ENCODE measurements at regions not wholly inside any gene's neighbourhood (a gene's known extent, or its start where the extent isn't known, plus 50 kb on each side); places are given as distances from the start of the nearest gene placed in this dataset.

DNA sequence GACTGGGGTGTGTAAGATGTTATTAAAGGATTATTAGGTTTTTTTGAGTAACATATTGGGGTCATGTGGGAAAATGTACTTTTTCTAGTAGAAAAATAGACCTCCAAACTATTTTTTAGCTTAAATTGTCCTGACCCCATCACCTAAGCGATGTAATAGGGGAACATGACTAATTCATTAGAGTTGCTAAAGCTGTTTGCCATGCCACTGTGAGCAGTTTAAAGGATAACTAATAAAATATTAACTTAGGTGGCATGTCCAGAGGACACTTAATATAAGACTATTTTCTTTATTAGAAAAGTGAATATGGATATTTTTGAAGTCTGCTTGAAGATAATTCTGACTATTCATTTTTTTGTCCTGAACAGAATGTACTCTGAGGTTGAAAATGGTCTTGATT is 545.9 kb upstream of the BTBD3 start:
- Histone ChIP-seq H4K8ac (ENCODE audit: extremely low read depth, insufficient read depth, low read length) (no peak overlapping the region), H3K27ac (ENCODE audit: low read depth, low read length) (no peak overlapping the region), H3K4me3 (ENCODE audit: extremely low read depth in 1 of 4, insufficient read depth in 2 of 4, low read depth in 3 of 4, low read length in 4 of 4) (no peak overlapping the region), H3K36me3 (ENCODE audit: control insufficient read depth in 2 of 4, insufficient read depth in 4 of 4, low read length in 3 of 4) (no peaks in the 10 kb centered on the region; a peak in 1 of 8 replicates), H2BK120ac (replicated peaks; ENCODE audit: low read depth, low read length) (no peak overlapping the region), H3K14ac (ENCODE audit: insufficient read length) (no peak overlapping the region), H4K20me1 (replicated peaks in 1 of 2; ENCODE audit: control insufficient read depth in 1 of 2, insufficient read depth in 2 of 2, low read length in 2 of 2) (peaks cover 0 to 8% of the 10 kb centered on the region in 2 experiments), H3K56ac (replicated peaks; ENCODE audit: insufficient read length, low read depth, low read length) (no peak overlapping the region), H3K23ac (ENCODE audit: insufficient read length) (no peak overlapping the region), H3K23me2 (ENCODE audit: low read depth, low read length) (peaks cover 9% of the 10 kb centered on the region; the same call in 1 of the 2 replicates), H3K27me3 (replicated peaks in 1 of 4; ENCODE audit: control insufficient read depth in 3 of 4, extremely low read depth in 1 of 4, insufficient read depth in 3 of 4, low read length in 3 of 4) (no peaks in the 10 kb centered on the region), H2AK5ac (ENCODE audit: low read depth, low read length) (no peak overlapping the region), H3K79me1 (ENCODE audit: low read depth, low read length) (0 out of 2 replicates have a peak, but pooled peaks cover 3% of the 10 kb centered on the region), H3K9me3 (ENCODE audit: insufficient read depth in 2 of 2, low read depth in 1 of 2, low read length in 1 of 2) (no peaks in the 10 kb centered on the region), H2BK15ac (ENCODE audit: low read length) (no peak overlapping the region), H3K4ac (replicated peaks; ENCODE audit: insufficient read length, low read depth, low read length) (no peak overlapping the region), H2BK5ac (ENCODE audit: low read depth, low read length) (no peak overlapping the region), H4K5ac (ENCODE audit: insufficient read length, low read depth, low read length) (no peak overlapping the region), H3K4me2 (ENCODE audit: insufficient read depth in 1 of 2, low read depth in 2 of 2, low read length in 2 of 2) (no peak overlapping the region), H2BK12ac (ENCODE audit: low read depth, low read length) (no peak overlapping the region), H3K9ac (replicated peaks in 1 of 4; ENCODE audit: extremely low read depth in 1 of 4, low read depth in 3 of 4, low read length in 3 of 4) (no peak overlapping the region), H3K18ac (ENCODE audit: extremely low read depth, low read length) (no peak overlapping the region), H4K91ac (replicated peaks; ENCODE audit: insufficient read length, low read length) (no peak overlapping the region), H3K4me1 (replicated peaks in 1 of 4; ENCODE audit: control insufficient read depth in 3 of 4, insufficient read depth in 4 of 4, low read length in 3 of 4) (peaks cover 0 to 4% (median 0%) of the 10 kb centered on the region in 4 experiments; a peak in 2 of 7 replicates), H2BK20ac (ENCODE audit: low read length) (no peak overlapping the region), H3K79me2 (ENCODE audit: control insufficient read depth in 1 of 2, insufficient read depth in 2 of 2, low read length in 2 of 2) (peaks cover 0 to 7% of the 10 kb centered on the region in 2 experiments; a peak in 1 of 4 replicates), H2AFZ (ENCODE audit: low read length) (no peak overlapping the region)
- POLR2A ChIA-PET (ENCODE audit: partially characterized antibody): no interaction called here
- CTCF ChIA-PET (ENCODE audit: partially characterized antibody): no interaction called here
- DNase-seq (ENCODE audit: low read depth in 1 of 2, low spot score in 2 of 2) (no peak), FAIRE-seq (no peak)
- WGBS, 2 experiments (ENCODE audit: extremely low coverage in 1 of 2, insufficient coverage in 1 of 2, insufficient read length in 1 of 2, insufficient replicate concordance in 2 of 2, low coverage in 1 of 2, low lambda C conversion rate in 2 of 2, missing lambda C conversion rate in 1 of 2): 83% methylated on average over 1 of the region's 1 CpG; no CpG with 5 or more reads in 1 of the 2 experiments
- no peak for TF ChIP-seq JUND (IDR thresholded peaks at IDR 0.05; ENCODE audit: low read length)
- TF ChIP-seq EGR1 (IDR thresholded peaks at IDR 0.05; ENCODE audit: borderline replicate concordance, low read depth, low read length): no peak
- no peak for TF ChIP-seq FOSL1 (IDR thresholded peaks at IDR 0.05; ENCODE audit: insufficient read depth, low read depth, low read length)
- TF ChIP-seq MAFK (IDR thresholded peaks at IDR 0.05; ENCODE audit: low read depth, low read length): no peak
- no peak for TF ChIP-seq CEBPB (IDR thresholded peaks at IDR 0.05; ENCODE audit: low read depth, low read length)
- no peak for TF ChIP-seq BCL11A (IDR thresholded peaks at IDR 0.05; ENCODE audit: low read depth in 2 of 2, low read length in 2 of 2)
- TF ChIP-seq, protein P1, sequence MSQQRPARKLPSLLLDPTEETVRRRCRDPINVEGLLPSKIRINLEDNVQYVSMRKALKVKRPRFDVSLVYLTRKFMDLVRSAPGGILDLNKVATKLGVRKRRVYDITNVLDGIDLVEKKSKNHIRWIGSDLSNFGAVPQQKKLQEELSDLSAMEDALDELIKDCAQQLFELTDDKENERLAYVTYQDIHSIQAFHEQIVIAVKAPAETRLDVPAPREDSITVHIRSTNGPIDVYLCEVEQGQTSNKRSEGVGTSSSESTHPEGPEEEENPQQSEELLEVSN (IDR thresholded peaks at IDR 0.05): no peak
- no peak for TF ChIP-seq SAP30 (IDR thresholded peaks at IDR 0.05; ENCODE audit: insufficient read depth, insufficient replicate concordance, low read length)
- TF ChIP-seq RNF2 (IDR thresholded peaks at IDR 0.05; ENCODE audit: borderline replicate concordance, low read depth, low read length, missing control alignments, poor library complexity, severe bottlenecking): no peak
- TF ChIP-seq RFX5 (IDR thresholded peaks at IDR 0.05; ENCODE audit: borderline replicate concordance, low read depth, low read length): no peak
- TF ChIP-seq CHD1 (IDR thresholded peaks at IDR 0.05; ENCODE audit: low read depth, low read length): no peak
- TF ChIP-seq, protein P2, sequence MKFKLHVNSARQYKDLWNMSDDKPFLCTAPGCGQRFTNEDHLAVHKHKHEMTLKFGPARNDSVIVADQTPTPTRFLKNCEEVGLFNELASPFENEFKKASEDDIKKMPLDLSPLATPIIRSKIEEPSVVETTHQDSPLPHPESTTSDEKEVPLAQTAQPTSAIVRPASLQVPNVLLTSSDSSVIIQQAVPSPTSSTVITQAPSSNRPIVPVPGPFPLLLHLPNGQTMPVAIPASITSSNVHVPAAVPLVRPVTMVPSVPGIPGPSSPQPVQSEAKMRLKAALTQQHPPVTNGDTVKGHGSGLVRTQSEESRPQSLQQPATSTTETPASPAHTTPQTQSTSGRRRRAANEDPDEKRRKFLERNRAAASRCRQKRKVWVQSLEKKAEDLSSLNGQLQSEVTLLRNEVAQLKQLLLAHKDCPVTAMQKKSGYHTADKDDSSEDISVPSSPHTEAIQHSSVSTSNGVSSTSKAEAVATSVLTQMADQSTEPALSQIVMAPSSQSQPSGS (IDR thresholded peaks at IDR 0.05; ENCODE audit: low read length): no peak

All from H1 (cell line).